Central memory CD8-positive, alpha-beta T cell (primary cell): ENCODE measurements at regions not wholly inside any gene's neighbourhood (a gene's known extent, or its start where the extent isn't known, plus 50 kb on each side); places are given as distances from the start of the nearest gene placed in this dataset.

ENCODE experiments used
- ATAC-seq: fragments of 150-1000 bp; cut with Tn5 transposase; replicated peaks from 2 replicates; pipeline ENCODE4 v1.10.0; 2022; ENCODE audit warnings: mild to moderate bottlenecking, moderate FRiP score, moderate number of reproducible peaks; ENCODE audit not compliant: poor library complexity, severe bottlenecking; ENCODE audit errors: extremely low read depth
- DNase-seq, 2 donors: peaks; one replicate each; pipeline ENCODE4 v3.0.0; 2021; ENCODE audit warnings: low spot score in 2 of 2
- H3K27ac Mint-ChIP-seq: one replicate; pipeline ENCODE4 v1.8.0; 2022; ENCODE audit warnings: low read depth, mild to moderate bottlenecking, moderate library complexity, mixed read lengths
- H3K27me3 Mint-ChIP-seq: one replicate; pipeline ENCODE4 v1.8.0; 2022; ENCODE audit warnings: mixed read lengths
- H3K36me3 Mint-ChIP-seq: one replicate; pipeline ENCODE4 v1.8.0; 2022; ENCODE audit warnings: mild to moderate bottlenecking, moderate library complexity, mixed read lengths; ENCODE audit not compliant: insufficient read depth
- H3K4me1 Mint-ChIP-seq: one replicate; pipeline ENCODE4 v1.8.0; 2022; ENCODE audit warnings: mixed read lengths
- H3K4me3 Mint-ChIP-seq: one replicate; pipeline ENCODE4 v1.8.0; 2022; ENCODE audit warnings: mild to moderate bottlenecking, moderate library complexity, mixed read lengths
- H3K9me3 Mint-ChIP-seq: one replicate; pipeline ENCODE4 v1.8.0; 2022; ENCODE audit warnings: mixed read lengths

GRCh38 chr19:28469544-28469943 is 743.4 kb downstream of the UQCRFS1 start:
- DNase-seq (no peak), ATAC-seq (no peak)
- Mint-ChIP-seq H3K27ac (peak overlapping the region; percentile 85), H3K27me3 (no peaks in the 10 kb centered on the region), H3K36me3 (peaks cover 1% of the 10 kb centered on the region), H3K4me3 (no peak overlapping the region), H3K9me3 (no peaks in the 10 kb centered on the region), H3K4me1 (peaks cover 36% of the 10 kb centered on the region)

GRCh38 chr19:28468701-28469459 is 744.1 kb downstream of the UQCRFS1 start:
- Mint-ChIP-seq H3K36me3 (peaks cover 1% of the 10 kb centered on the region), H3K4me3 (no peak overlapping the region), H3K27me3 (no peaks in the 10 kb centered on the region), H3K27ac (peak overlapping the region; percentile 85), H3K9me3 (no peaks in the 10 kb centered on the region), H3K4me1 (peaks cover 36% of the 10 kb centered on the region)
- ATAC-seq (peak; percentile 81), DNase-seq (no peak)

GRCh38 chr19:28466107-28467045 is 746.6 kb downstream of the UQCRFS1 start:
- ATAC-seq (no peak), DNase-seq (peak; percentile 36 to 51)
- Mint-ChIP-seq H3K27ac (no peak overlapping the region), H3K27me3 (no peaks in the 10 kb centered on the region), H3K4me3 (no peak overlapping the region), H3K4me1 (peaks cover 36% of the 10 kb centered on the region), H3K36me3 (peaks cover 4% of the 10 kb centered on the region), H3K9me3 (no peaks in the 10 kb centered on the region)

GRCh38 chr19:28465371-28466086 is 747.4 kb downstream of the UQCRFS1 start:
- no peaks in the 10 kb centered on the region for H3K9me3 Mint-ChIP-seq
- H3K4me1 Mint-ChIP-seq, result peaks cover 36% of the 10 kb centered on the region
- no peak for DNase-seq
- no peak for ATAC-seq
- peaks cover 4% of the 10 kb centered on the region for H3K36me3 Mint-ChIP-seq
- H3K27ac Mint-ChIP-seq, result no peak overlapping the region
- H3K27me3 Mint-ChIP-seq, result no peaks in the 10 kb centered on the region
- H3K4me3 Mint-ChIP-seq, result no peak overlapping the region

- peaks cover 17% of the 10 kb centered on the region for H3K4me1 Mint-ChIP-seq
- H3K4me3 Mint-ChIP-seq, result no peak overlapping the region
- no peaks in the 10 kb centered on the region for H3K27me3 Mint-ChIP-seq
- H3K36me3 Mint-ChIP-seq, result peaks cover 5% of the 10 kb centered on the region
- no peak overlapping the region for H3K27ac Mint-ChIP-seq
- DNase-seq (no peak), ATAC-seq (no peak)
- no peaks in the 10 kb centered on the region for H3K9me3 Mint-ChIP-seq
Measured at GRCh38 chr19:28463493-28464053, 749.4 kb downstream of the UQCRFS1 start.

GRCh38 chr19:28457620-28458019 is 755.3 kb downstream of the UQCRFS1 start:
- Mint-ChIP-seq H3K4me1 (no peaks in the 10 kb centered on the region), H3K4me3 (no peak overlapping the region), H3K9me3 (no peaks in the 10 kb centered on the region), H3K27ac (no peak overlapping the region), H3K27me3 (no peaks in the 10 kb centered on the region), H3K36me3 (peaks cover 4% of the 10 kb centered on the region)
- DNase-seq (no peak), ATAC-seq (no peak)

- no peaks in the 10 kb centered on the region for H3K27me3 Mint-ChIP-seq
- H3K27ac Mint-ChIP-seq, result no peak overlapping the region
- H3K9me3 Mint-ChIP-seq, result no peaks in the 10 kb centered on the region
- H3K4me3 Mint-ChIP-seq, result no peak overlapping the region
- ATAC-seq, result no peak
- no peaks in the 10 kb centered on the region for H3K4me1 Mint-ChIP-seq
- peaks cover 2% of the 10 kb centered on the region for H3K36me3 Mint-ChIP-seq
- no peak for DNase-seq
Measured at GRCh38 chr19:28456708-28457320, 756.1 kb downstream of the UQCRFS1 start.

- H3K27me3 Mint-ChIP-seq, result no peaks in the 10 kb centered on the region
- H3K4me1 Mint-ChIP-seq, result no peaks in the 10 kb centered on the region
- no peak for ATAC-seq
- no peaks in the 10 kb centered on the region for H3K9me3 Mint-ChIP-seq
- H3K36me3 Mint-ChIP-seq, result peaks cover 2% of the 10 kb centered on the region
- DNase-seq, result no peak
- H3K4me3 Mint-ChIP-seq, result no peak overlapping the region
- H3K27ac Mint-ChIP-seq, result no peak overlapping the region
Measured at GRCh38 chr19:28456252-28456651, 756.7 kb downstream of the UQCRFS1 start.

- no peak overlapping the region for H3K4me3 Mint-ChIP-seq
- no peak overlapping the region for H3K27ac Mint-ChIP-seq
- H3K9me3 Mint-ChIP-seq, result no peaks in the 10 kb centered on the region
- H3K4me1 Mint-ChIP-seq, result no peaks in the 10 kb centered on the region
- ATAC-seq (no peak), DNase-seq (no peak)
- no peaks in the 10 kb centered on the region for H3K27me3 Mint-ChIP-seq
- peaks cover under 1% of the 10 kb centered on the region for H3K36me3 Mint-ChIP-seq
Measured at GRCh38 chr19:28454083-28454482, 758.9 kb downstream of the UQCRFS1 start.

GRCh38 chr19:28453420-28453819 is 759.5 kb downstream of the UQCRFS1 start:
- Mint-ChIP-seq H3K4me3 (no peak overlapping the region), H3K27ac (no peak overlapping the region), H3K4me1 (no peaks in the 10 kb centered on the region), H3K36me3 (peaks cover 1% of the 10 kb centered on the region), H3K27me3 (no peaks in the 10 kb centered on the region), H3K9me3 (no peaks in the 10 kb centered on the region)
- ATAC-seq, result no peak
- no peak for DNase-seq

- H3K27ac Mint-ChIP-seq, result no peak overlapping the region
- ATAC-seq, result no peak
- no peaks in the 10 kb centered on the region for H3K9me3 Mint-ChIP-seq
- no peaks in the 10 kb centered on the region for H3K27me3 Mint-ChIP-seq
- H3K4me1 Mint-ChIP-seq, result no peaks in the 10 kb centered on the region
- no peak for DNase-seq
- H3K36me3 Mint-ChIP-seq, result peaks cover 1% of the 10 kb centered on the region
- no peak overlapping the region for H3K4me3 Mint-ChIP-seq
Measured at GRCh38 chr19:28449803-28450202, 763.1 kb downstream of the UQCRFS1 start.

- no peaks in the 10 kb centered on the region for H3K4me1 Mint-ChIP-seq
- no peaks in the 10 kb centered on the region for H3K9me3 Mint-ChIP-seq
- H3K36me3 Mint-ChIP-seq, result peaks cover 1% of the 10 kb centered on the region
- H3K27me3 Mint-ChIP-seq, result no peaks in the 10 kb centered on the region
- H3K27ac Mint-ChIP-seq, result no peak overlapping the region
- ATAC-seq (no peak), DNase-seq (no peak)
- no peak overlapping the region for H3K4me3 Mint-ChIP-seq
Measured at GRCh38 chr19:28446511-28446910, 766.4 kb downstream of the UQCRFS1 start.
